GM19035 (cell line): ENCODE measurements at regions not wholly inside any gene's neighbourhood (a gene's known extent, or its start where the extent isn't known, plus 50 kb on each side); places are given as distances from the start of the nearest gene placed in this dataset.

Source experiments
- ATAC-seq: cut with Tn5 transposase; IDR thresholded peaks from one replicate; pipeline ENCODE4 v1.9.1; 2021; ENCODE audit not compliant: unreplicated experiment

GRCh38 chr4:41455206-41455605 lies 82.8 kb upstream of the LIMCH1 start:
- ATAC-seq: no peak

DNA sequence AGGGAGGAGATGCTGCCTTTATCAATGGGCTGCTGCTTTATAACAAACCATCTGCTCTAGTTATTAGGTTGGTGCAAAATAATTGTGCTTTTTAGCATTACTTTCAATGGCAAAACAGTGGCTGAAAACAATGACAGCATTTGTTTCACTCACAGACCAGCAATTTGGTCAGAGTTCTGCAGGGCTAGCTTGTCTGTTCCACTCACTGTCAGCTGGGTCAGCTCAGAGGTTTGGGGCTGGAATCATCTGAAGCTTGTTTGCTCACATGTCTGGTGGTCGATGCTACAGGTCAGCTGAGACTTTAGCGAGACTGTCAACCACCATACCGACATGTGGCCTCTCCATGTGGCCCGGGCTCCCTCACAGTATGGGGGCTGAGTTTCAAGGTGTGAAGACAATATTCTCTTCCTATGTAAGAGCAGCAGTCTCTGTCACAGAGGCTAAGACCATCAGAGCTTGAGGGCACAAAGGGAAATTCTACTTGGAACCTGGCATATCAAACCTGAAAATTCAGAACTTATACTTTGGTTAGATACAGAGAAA lies 81.3 kb upstream of the LIMCH1 start:
- ATAC-seq: no peak

GRCh38 chr4:41458689-41459088 lies 79.3 kb upstream of the LIMCH1 start:
- no peak for ATAC-seq

DNA sequence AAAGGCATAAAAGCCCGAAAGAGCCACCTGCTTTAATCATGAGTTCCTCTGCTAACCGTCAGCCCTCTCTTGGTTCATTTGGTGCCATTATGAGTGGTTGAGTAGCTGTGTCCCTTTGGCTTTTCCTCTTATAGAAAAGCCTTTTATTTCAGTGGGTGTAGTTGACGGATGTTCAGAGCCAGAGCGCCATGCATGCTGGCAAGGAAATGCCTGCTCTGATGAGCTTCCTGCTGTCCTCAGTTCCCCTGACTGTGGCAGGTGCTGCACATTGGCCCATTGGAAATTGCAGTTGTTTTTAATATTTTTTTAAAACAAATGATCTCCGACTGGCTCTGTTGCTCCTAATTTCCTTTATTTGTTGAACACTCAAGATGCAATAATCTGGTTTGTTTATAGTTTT lies 77.3 kb upstream of the LIMCH1 start:
- ATAC-seq: no peak

DNA sequence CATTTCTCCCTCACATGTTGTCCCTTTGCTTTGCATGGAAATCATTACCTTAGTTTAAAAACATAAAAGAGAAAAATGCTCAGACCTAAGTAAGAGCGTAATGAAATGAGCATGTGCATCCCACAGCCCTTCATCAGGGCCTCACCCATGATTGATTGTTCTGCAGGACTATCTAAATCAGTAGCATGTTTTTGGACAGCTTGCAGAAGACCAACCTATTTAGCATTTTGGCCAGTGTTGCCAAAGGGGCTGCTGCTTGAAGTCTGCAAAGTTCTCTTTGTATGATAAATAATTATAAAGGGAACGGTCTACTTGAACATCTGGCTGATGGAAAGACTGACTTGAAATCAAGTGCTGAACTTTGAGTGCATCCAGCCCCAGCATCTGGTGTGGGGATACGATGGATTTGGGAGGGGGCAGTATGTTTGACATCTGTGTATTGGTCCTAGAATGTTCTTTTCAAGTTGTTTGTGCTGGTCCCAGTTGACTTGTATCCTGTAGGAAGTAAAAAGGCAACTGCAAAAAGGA lies 76.1 kb upstream of the LIMCH1 start:
- no peak for ATAC-seq

DNA sequence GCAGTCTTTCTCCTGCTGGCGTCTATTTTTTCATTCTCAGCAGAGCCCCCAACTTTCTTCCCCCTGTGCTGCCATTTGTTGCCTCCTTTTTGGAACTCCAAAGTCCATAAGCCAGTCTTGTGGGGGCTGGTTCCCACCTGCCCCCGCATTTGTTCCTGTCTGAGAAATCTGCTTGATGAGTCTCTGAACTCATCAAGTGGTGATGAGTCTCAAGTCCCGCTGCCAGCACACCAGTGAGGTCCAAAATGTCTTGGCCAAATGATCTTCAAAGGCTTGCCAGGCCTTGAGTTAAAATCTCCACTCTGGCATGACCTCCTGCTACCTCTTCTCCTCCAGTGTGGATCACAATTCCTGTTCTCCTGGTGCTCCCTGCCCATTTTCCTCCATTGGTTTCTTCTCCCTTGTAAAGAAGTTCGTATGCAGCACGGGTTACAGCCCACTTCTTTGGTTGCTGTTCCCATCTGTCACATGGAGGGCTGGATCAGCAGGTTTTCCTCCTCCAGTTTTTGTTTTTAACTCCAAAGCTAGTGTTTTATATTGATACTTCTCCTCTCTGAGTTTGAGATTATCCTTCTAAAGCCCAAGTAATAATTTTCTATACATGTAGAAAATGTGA lies 72.7 kb upstream of the LIMCH1 start:
- no peak for ATAC-seq

DNA sequence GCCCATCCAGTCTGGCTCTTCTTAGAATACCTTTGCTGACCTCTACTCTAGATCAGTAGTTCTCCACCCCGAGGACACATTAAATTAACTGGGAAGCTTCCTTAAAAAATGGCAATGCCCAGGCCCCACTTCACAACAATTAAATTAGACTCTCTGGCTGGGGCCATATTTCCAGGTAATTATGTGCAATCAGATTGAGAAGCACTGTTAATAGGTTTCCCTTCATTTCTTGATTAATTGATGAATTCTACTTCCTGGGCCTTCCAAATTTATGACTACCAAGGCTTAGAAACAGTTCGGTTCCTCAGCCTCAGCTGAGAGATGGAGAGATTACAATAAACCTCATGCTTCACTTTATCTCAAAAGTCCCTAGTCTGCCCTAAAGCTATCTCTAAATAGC lies 71.7 kb upstream of the LIMCH1 start:
- ATAC-seq: no peak

GRCh38 chr4:41468122-41468521 lies 69.8 kb upstream of the LIMCH1 start:
- no peak for ATAC-seq

- ATAC-seq: no peak
Measured at GRCh38 chr4:41471126-41472071, 66.6 kb upstream of the LIMCH1 start.

GRCh38 chr4:41472081-41472480 lies 65.9 kb upstream of the LIMCH1 start:
- no peak for ATAC-seq

DNA sequence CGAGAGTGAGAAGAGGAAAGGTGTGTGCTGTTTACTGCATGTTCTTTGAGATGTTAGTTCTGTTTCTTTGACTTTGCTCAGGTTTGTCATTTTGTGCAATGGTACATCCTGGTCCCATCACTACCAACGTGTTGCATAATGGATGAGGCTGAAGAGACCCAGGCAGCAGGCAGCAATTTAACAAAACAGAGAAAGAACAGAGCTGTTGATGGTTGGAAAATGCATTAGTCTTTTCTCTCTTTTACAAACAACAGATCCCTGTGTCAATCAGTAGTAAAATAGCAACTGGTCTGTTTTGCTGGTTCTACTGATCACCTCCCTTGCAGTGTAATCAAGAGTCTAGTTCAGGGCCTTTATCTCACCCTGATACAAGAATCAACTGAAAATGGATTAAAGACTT lies 64.8 kb upstream of the LIMCH1 start:
- ATAC-seq: no peak

GRCh38 chr4:41475402-41475801 lies 62.6 kb upstream of the LIMCH1 start:
- no peak for ATAC-seq

GRCh38 chr4:41476310-41476885 lies 61.6 kb upstream of the LIMCH1 start:
- no peak for ATAC-seq

DNA sequence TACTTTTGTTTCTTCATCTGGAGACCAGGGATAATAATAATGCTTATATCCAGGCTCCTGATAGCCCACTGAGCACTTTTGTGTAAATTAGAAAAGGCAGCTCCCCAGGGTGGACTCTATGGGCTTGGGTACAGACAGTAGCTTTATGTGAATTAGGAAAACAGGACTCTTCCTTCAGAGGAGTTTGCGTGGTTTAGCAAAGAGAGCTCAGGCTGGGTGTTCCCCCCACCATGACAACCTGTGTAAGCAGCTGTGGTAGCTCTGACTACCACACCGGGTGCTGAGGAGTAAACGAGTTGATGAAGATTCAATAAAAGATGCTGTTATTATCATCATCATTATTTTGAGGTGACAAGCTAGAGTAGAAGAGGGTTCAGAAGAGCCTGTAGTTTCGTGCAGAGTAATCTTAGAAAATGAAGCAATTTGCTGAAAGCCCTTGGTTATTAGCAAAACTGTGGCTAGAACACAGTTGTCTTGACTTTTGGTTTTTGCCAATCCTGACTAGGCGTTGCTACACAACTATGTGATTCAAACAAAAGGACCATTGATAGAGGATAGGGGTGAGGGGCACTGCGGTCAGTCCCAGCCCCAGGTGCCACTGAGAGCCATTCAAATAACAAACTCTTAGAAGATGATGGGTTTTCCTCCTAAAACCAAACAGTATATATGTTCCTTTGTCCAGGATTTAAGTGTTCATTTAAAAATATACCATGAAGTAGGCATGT lies 60.6 kb upstream of the LIMCH1 start:
- no peak for ATAC-seq

DNA sequence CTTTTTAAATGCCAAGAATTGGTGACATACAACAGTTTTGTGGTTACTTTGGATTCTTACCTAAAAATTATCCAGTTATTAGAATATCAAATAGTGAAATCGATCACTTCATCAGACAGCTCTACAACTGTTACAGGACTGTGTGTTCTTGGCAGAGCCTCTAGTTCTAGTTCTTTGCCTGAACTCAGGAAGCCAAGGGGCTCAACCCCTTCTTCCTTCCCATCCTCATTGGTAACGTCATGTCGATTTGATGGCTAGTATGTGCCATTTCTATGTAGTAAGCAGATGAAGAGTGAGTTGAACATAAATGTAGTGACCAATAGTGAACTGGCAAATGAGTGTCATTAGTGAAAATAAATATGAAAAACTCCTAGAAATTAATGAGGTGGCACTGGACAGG lies 59.4 kb upstream of the LIMCH1 start:
- no peak for ATAC-seq

DNA sequence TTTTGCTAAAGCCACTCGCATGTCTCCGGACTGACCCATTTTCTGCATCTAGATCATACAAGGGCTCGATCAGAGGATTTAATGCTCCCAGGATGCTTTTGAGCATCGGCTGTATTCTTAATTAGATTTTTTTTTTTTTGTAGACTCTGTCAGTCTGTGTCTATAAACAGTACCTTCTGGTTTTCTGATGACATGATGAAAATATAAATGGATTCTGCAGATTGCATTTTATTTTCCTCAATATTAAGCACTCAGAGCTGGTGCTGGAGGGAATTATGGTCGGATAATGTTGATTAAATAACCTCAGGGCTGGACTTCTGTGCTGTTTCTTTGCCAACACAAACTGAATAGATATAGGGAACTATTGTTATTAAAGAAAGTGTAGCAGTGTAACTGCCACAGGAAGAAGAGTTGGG lies 57.1 kb upstream of the LIMCH1 start:
- no peak for ATAC-seq

- ATAC-seq: no peak
Measured at GRCh38 chr4:41483771-41484170, 54.2 kb upstream of the LIMCH1 start.

GRCh38 chr4:41485041-41485440 lies 52.9 kb upstream of the LIMCH1 start:
- ATAC-seq: no peak

- ATAC-seq: no peak
Measured at GRCh38 chr4:41487868-41488440, 50.0 kb upstream of the LIMCH1 start.
